ENCODE measurements at regions not wholly inside any gene's neighbourhood (a gene's known extent, or its start where the extent isn't known, plus 50 kb on each side); places are given as distances from the start of the nearest gene placed in this dataset.

GRCh38 chr9:1962588-1963106 is 52.5 kb upstream of the SMARCA2 start:
- no peak for TF ChIP-seq RAD21 (IDR thresholded peaks at IDR 0.05; ENCODE audit: low read depth)
- no peak for TF ChIP-seq TAF1 (IDR thresholded peaks at IDR 0.05; ENCODE audit: low read depth)
- TF ChIP-seq EGR1 (IDR thresholded peaks at IDR 0.05): no peak
- no peak for TF ChIP-seq FOXM1 (IDR thresholded peaks at IDR 0.05; ENCODE audit: borderline replicate concordance, low read depth)
- no peak for TF ChIP-seq MAX (IDR thresholded peaks at IDR 0.05)
- no peak for TF ChIP-seq TCF12 (IDR thresholded peaks at IDR 0.05; ENCODE audit: low read depth)
- no peak for TF ChIP-seq USF1 (IDR thresholded peaks at IDR 0.05)
- no peak for TF ChIP-seq CREB1 (IDR thresholded peaks at IDR 0.05; ENCODE audit: low read depth)
- TF ChIP-seq CEBPB (IDR thresholded peaks at IDR 0.05): no peak
- TF ChIP-seq EP300 (IDR thresholded peaks at IDR 0.05; ENCODE audit: borderline replicate concordance): no peak
- no peak for TF ChIP-seq TEAD4 (IDR thresholded peaks at IDR 0.05)
- TF ChIP-seq NFIC (IDR thresholded peaks at IDR 0.05): no peak
- TF ChIP-seq YY1 (IDR thresholded peaks at IDR 0.05; ENCODE audit: low read depth): no peak

- TF ChIP-seq CREB1 (IDR thresholded peaks at IDR 0.05; ENCODE audit: low read depth) (no peak), ZBTB7A (IDR thresholded peaks at IDR 0.05; ENCODE audit: low read depth) (no peak), MAX (IDR thresholded peaks at IDR 0.05) (no peak), TEAD4 (IDR thresholded peaks at IDR 0.05) (no peak), REST (IDR thresholded peaks at IDR 0.05; ENCODE audit: low read depth) (no peak)
These were observed 51.1 kb upstream of the SMARCA2 start for GRCh38 chr9:1964093-1964492.
